Suprapubic skin (tissue), 4 donors: ENCODE measurements at regions not wholly inside any gene's neighbourhood (a gene's known extent, or its start where the extent isn't known, plus 50 kb on each side); places are given as distances from the start of the nearest gene placed in this dataset.

Source experiments
- DNase-seq, 2 donors: peaks; one replicate each; pipeline ENCODE4 v3.0.0-alpha.2; 2019; ENCODE audit warnings: low spot score in 2 of 2
- H3K27ac ChIP-seq: fragments of 200-600 bp; sonication (generic); one replicate; pipeline ENCODE4 v1.5.1; 2019
- H3K27me3 ChIP-seq: fragments of 200-600 bp; sonication (generic); one replicate; pipeline ENCODE4 v1.5.1; 2019
- H3K36me3 ChIP-seq: fragments of 200-600 bp; sonication (generic); one replicate; pipeline ENCODE4 v1.5.1; 2019
- H3K4me1 ChIP-seq: fragments of 200-600 bp; sonication (generic); one replicate; pipeline ENCODE4 v1.5.1; 2019
- H3K4me3 ChIP-seq: fragments of 200-600 bp; sonication (generic); one replicate; pipeline ENCODE4 v1.5.1; 2019; ENCODE audit warnings: mild to moderate bottlenecking
- H3K9me3 ChIP-seq: fragments of 200-600 bp; sonication (generic); one replicate; pipeline ENCODE4 v1.5.1; 2019
- EP300 ChIP-seq: sonication (generic); formaldehyde crosslinking; IDR thresholded peaks from one replicate; pipeline ENCODE4 v1.6.1; 2017; ENCODE audit warnings: antibody characterized with exemption
- POLR2A ChIP-seq, 2 donors: fragments of 450-650 bp; IDR thresholded peaks; one replicate each; pipeline ENCODE4 v1.6.1; 2017; ENCODE audit warnings: antibody characterized with exemption in 2 of 2, mild to moderate bottlenecking in 2 of 2, moderate library complexity in 2 of 2
- POLR2AphosphoS5 ChIP-seq, 3 donors: sonication (generic); formaldehyde crosslinking; IDR thresholded peaks; one replicate each; pipeline ENCODE4 v1.6.1; 2017; ENCODE audit warnings: antibody characterized with exemption in 3 of 3
- WGBS: methylation state at CpG from one replicate; pipeline ENCODE4 v1.1.5; 2018; 5-methylcytosine and 5-hydroxymethylcytosine counted together
- TF ChIP-seq, protein P1 (sequence below), 2 donors: fragments of 200-600 bp in 1 of 2; fragments of 450-650 bp in 1 of 2; sonication (generic) in 1 of 2; IDR thresholded peaks; one replicate each; pipeline ENCODE4 v1.5.1; 2016 to 2019; ENCODE audit warnings: antibody characterized with exemption in 2 of 2, mild to moderate bottlenecking in 1 of 2, moderate library complexity in 1 of 2

DNA sequence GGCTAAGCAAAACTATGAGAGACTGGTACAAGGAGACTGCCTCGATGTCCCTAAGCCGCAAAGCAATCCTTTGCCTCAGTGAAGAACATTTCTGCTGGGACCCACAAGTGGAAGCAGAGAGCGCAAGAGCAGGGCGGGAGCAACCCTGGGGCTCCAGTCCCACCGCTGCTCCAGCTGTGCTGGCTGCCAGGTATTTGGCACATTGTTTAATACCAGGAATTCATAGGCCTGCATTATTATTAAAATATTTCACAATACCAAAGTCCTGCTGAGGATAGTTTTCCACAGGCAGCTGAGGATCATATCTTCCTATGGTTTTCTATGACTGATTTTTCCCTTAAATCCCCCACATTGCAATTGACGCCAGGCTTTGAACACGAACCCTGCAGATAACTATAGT, 163.5 kb upstream of the TLL1 start:
- 75% methylated on average over 7 of the region's 7 CpGs for WGBS
- no peaks in the 10 kb centered on the region for H3K9me3 ChIP-seq
- no peaks in the 10 kb centered on the region for H3K27me3 ChIP-seq
- no peaks in the 10 kb centered on the region for H3K4me1 ChIP-seq
- no peak for DNase-seq
- no peak overlapping the region for H3K4me3 ChIP-seq
- no peaks in the 10 kb centered on the region for H3K36me3 ChIP-seq
- TF ChIP-seq POLR2AphosphoS5 (IDR thresholded peaks at IDR 0.05): no peak
- no peak for TF ChIP-seq EP300
- TF ChIP-seq, protein P1, sequence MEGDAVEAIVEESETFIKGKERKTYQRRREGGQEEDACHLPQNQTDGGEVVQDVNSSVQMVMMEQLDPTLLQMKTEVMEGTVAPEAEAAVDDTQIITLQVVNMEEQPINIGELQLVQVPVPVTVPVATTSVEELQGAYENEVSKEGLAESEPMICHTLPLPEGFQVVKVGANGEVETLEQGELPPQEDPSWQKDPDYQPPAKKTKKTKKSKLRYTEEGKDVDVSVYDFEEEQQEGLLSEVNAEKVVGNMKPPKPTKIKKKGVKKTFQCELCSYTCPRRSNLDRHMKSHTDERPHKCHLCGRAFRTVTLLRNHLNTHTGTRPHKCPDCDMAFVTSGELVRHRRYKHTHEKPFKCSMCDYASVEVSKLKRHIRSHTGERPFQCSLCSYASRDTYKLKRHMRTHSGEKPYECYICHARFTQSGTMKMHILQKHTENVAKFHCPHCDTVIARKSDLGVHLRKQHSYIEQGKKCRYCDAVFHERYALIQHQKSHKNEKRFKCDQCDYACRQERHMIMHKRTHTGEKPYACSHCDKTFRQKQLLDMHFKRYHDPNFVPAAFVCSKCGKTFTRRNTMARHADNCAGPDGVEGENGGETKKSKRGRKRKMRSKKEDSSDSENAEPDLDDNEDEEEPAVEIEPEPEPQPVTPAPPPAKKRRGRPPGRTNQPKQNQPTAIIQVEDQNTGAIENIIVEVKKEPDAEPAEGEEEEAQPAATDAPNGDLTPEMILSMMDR (IDR thresholded peaks at IDR 0.05): no peak
- no peak for TF ChIP-seq POLR2A (IDR thresholded peaks at IDR 0.05)
- no peak overlapping the region for H3K27ac ChIP-seq

DNA sequence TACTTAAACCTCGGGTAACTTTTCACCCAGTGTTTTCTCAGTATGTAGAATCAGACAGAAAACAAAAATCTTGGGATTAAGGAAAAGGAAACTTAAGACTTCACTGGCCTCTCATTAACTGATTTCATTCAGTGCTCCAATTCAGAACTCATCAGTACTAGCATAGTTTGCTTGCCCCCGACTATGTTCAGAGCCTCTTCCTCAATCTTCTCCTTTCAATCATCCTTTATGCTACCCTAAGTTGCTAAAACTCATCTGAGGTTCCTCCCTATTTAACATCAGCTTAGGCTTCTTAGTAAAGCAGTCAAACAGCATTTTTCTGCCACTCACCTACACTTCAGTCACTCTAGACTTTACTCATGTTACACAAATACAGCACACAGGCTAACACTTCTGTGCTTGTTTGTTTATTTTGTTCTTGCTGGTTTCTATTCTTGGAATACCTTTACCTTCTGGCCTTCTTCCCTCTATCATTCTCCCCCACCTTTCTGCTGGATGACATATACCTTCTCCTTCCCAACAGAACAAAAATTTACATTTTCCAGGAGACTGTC, 163.0 kb upstream of the TLL1 start:
- no peaks in the 10 kb centered on the region for H3K27me3 ChIP-seq
- no peak for TF ChIP-seq EP300
- TF ChIP-seq POLR2A (IDR thresholded peaks at IDR 0.05): no peak
- no peak for DNase-seq
- H3K9me3 ChIP-seq: no peaks in the 10 kb centered on the region
- H3K4me1 ChIP-seq: no peaks in the 10 kb centered on the region
- H3K27ac ChIP-seq: no peak overlapping the region
- no peaks in the 10 kb centered on the region for H3K36me3 ChIP-seq
- no peak overlapping the region for H3K4me3 ChIP-seq
- 43% methylated on average over 2 of the region's 2 CpGs for WGBS

DNA sequence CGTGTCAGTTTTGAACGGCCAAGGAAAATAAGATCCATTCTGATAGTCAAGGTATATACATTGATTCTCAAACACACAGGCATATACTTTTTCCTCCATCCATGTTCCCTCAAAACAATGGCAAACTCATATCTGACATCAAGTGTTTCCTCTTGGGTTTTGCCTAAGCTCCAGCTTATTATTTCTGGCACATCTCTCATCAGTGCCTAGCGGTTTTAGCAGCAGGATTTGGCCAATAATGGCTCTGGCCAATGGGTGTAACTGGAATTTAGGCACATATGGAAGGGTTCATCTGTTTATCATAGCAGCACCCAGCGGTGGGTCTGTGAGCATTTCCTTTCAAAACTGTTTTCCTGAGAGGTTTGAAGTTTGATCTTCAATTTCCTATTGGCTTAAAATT, 161.6 kb upstream of the TLL1 start:
- 88% methylated on average over 4 of the region's 4 CpGs for WGBS
- Histone ChIP-seq H3K27me3 (no peaks in the 10 kb centered on the region), H3K27ac (no peak overlapping the region), H3K9me3 (no peaks in the 10 kb centered on the region), H3K4me1 (no peaks in the 10 kb centered on the region), H3K36me3 (no peaks in the 10 kb centered on the region), H3K4me3 (no peak overlapping the region)
- DNase-seq: no peak
- TF ChIP-seq EP300: no peak
- TF ChIP-seq, protein P1 (IDR thresholded peaks at IDR 0.05): no peak
- no peak for TF ChIP-seq POLR2AphosphoS5 (IDR thresholded peaks at IDR 0.05)
- TF ChIP-seq POLR2A (IDR thresholded peaks at IDR 0.05): no peak

DNA sequence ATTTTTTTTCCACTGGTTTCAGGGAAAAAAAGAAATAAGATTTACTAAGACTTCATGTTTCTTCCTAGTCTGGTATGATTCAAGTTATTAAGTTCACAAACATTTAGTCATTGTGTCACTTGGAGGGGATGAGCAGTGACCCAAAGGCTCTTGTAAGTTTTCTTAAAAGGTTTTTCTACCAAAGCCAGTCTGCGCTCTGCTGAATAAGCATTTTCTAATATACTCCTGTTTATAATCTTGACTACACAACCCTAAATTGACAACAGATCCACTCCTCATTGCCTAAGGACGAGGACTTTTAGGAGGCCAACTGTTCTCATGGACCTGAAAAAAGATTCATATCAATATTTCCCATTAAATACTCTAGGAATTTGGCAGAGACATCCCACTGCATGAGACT, 161.1 kb upstream of the TLL1 start:
- no peak for DNase-seq
- Histone ChIP-seq H3K9me3 (no peaks in the 10 kb centered on the region), H3K4me3 (no peak overlapping the region), H3K27me3 (no peaks in the 10 kb centered on the region), H3K4me1 (no peaks in the 10 kb centered on the region), H3K27ac (no peak overlapping the region), H3K36me3 (no peaks in the 10 kb centered on the region)
- TF ChIP-seq, protein P1 (IDR thresholded peaks at IDR 0.05): no peak
- no peak for TF ChIP-seq POLR2A (IDR thresholded peaks at IDR 0.05)
- TF ChIP-seq POLR2AphosphoS5 (IDR thresholded peaks at IDR 0.05): no peak
- TF ChIP-seq EP300: no peak
- WGBS: 79% methylated on average over 2 of the region's 2 CpGs

DNA sequence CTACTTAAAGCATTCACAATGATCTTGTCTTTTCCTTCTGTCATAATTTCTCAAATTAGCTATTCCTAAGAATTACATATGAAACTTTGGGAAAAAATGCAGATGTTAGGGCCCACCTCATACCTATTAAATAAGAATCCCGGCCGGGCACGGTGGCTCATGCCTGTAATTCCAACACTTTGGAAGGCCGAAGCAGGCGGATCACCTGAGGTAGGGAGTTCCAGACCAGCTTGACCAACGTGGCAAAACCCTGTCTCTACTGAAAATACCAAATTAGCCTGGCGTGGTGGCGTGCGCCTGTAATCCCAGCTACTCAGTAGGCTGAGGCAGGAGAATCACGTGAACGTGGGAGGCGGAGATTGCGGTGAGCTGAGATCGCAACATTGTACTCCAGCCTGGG, 158.4 kb upstream of the TLL1 start:
- H3K9me3 ChIP-seq: no peaks in the 10 kb centered on the region
- no peaks in the 10 kb centered on the region for H3K27me3 ChIP-seq
- 96% methylated on average over 14 of the region's 14 CpGs for WGBS
- H3K4me3 ChIP-seq: no peak overlapping the region
- H3K4me1 ChIP-seq: no peaks in the 10 kb centered on the region
- no peaks in the 10 kb centered on the region for H3K36me3 ChIP-seq
- DNase-seq: no peak
- no peak overlapping the region for H3K27ac ChIP-seq
- TF ChIP-seq, protein P1 (IDR thresholded peaks at IDR 0.05): no peak
- no peak for TF ChIP-seq POLR2AphosphoS5 (IDR thresholded peaks at IDR 0.05)
- TF ChIP-seq POLR2A (IDR thresholded peaks at IDR 0.05): no peak
- no peak for TF ChIP-seq EP300

DNA sequence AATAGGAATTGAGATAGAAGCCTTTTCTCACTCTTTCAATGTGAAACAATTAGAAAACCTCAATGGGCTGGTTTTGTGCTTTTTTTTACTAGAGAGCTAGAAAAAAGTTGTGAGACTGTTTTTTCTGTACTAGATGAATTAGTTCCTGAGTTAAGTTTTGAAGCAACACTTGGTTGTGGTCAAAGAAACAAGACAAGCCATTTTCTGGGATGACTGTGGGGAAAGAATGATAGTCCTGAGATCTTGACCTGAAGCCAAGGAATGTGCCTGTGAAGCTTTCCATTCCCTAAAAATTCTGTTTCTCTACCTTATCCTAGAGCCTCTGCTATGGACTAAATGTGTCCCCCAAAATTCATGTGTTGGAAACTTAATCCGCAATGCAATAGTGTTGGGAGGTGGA, 157.8 kb upstream of the TLL1 start:
- no peaks in the 10 kb centered on the region for H3K27me3 ChIP-seq
- H3K4me1 ChIP-seq: no peaks in the 10 kb centered on the region
- TF ChIP-seq EP300 (no peak), POLR2A (IDR thresholded peaks at IDR 0.05) (no peak), POLR2AphosphoS5 (IDR thresholded peaks at IDR 0.05) (no peak)
- TF ChIP-seq, protein P1 (IDR thresholded peaks at IDR 0.05): no peak
- no peaks in the 10 kb centered on the region for H3K9me3 ChIP-seq
- 95% methylated on average over 1 of the region's 1 CpG for WGBS
- H3K36me3 ChIP-seq: no peaks in the 10 kb centered on the region
- H3K27ac ChIP-seq: no peak overlapping the region
- H3K4me3 ChIP-seq: no peak overlapping the region
- DNase-seq: no peak
